Sigmoid colon (tissue), 6 donors: ENCODE measurements at regions not wholly inside any gene's neighbourhood (a gene's known extent, or its start where the extent isn't known, plus 50 kb on each side); places are given as distances from the start of the nearest gene placed in this dataset.
"Not testable (repeated sequence)": the region's sequence is repeated elsewhere in the genome, so short reads cannot be mapped to it uniquely, and the experiment has no call there.

Experiments
- DNase-seq: peaks from one replicate; pipeline ENCODE4 v3.0.0-alpha.2; 2019
- H3K27ac ChIP-seq, 4 donors: fragments of 200-600 bp; sonication (generic); one replicate each; pipeline ENCODE4 v1.5.1; 2016 to 2019; ENCODE audit warnings: mild to moderate bottlenecking in 1 of 4
- H3K27me3 ChIP-seq, 3 donors: fragments of 200-600 bp; sonication (generic); one replicate each; pipeline ENCODE4 v1.5.1; 2019; ENCODE audit warnings: mild to moderate bottlenecking in 1 of 3
- H3K36me3 ChIP-seq, 4 donors: fragments of 200-600 bp; sonication (generic); one replicate each; pipeline ENCODE4 v1.5.1; 2016 to 2019
- H3K4me1 ChIP-seq, 4 donors: fragments of 200-600 bp; sonication (generic); one replicate each; pipeline ENCODE4 v1.5.1; 2017 to 2019
- H3K4me3 ChIP-seq, 4 donors: fragments of 200-600 bp; sonication (generic); one replicate each; pipeline ENCODE4 v1.5.1; 2017 to 2019; ENCODE audit warnings: mild to moderate bottlenecking in 2 of 4, moderate library complexity in 1 of 4
- H3K9me3 ChIP-seq, 4 donors: fragments of 200-600 bp in 3 of 4; sonication (generic) in 3 of 4; one replicate each; pipeline versions ENCODE4 v1.5.1 to v1.6.1; 2013 to 2019
- EP300 ChIP-seq, 4 donors: sonication (generic); formaldehyde crosslinking; IDR thresholded peaks; one replicate each; pipeline ENCODE4 v1.6.1; 2017; ENCODE audit warnings: antibody characterized with exemption in 4 of 4
- POLR2A ChIP-seq, 2 donors: fragments of 450-650 bp; IDR thresholded peaks; one replicate each; pipeline ENCODE4 v1.6.1; 2016; ENCODE audit warnings: antibody characterized with exemption in 2 of 2, mild to moderate bottlenecking in 2 of 2, moderate library complexity in 2 of 2
- POLR2AphosphoS5 ChIP-seq, 4 donors: sonication (generic); formaldehyde crosslinking; IDR thresholded peaks; one replicate each; pipeline ENCODE4 v1.6.1; 2017; ENCODE audit warnings: antibody characterized with exemption in 4 of 4
- WGBS, 2 donors: extraction: QIAGEN DNeasy Blood & Tissue Kit; methylation state at CpG; one replicate each; pipeline ENCODE4 v1.1.7; 2013; 5-methylcytosine and 5-hydroxymethylcytosine counted together
- intact Hi-C: fragments of 100-400 bp; cut with DNase I; formaldehyde crosslinking; loops from one replicate; pipeline ENCODE4 v1.15.1; 2023
- TF ChIP-seq, protein P1 (sequence below), 4 experiments: fragments of 450-650 bp in 3 of 4; fragments of 200-600 bp in 1 of 4; IDR thresholded peaks; one replicate each; pipeline ENCODE4 v1.5.1; 2016 to 2019; ENCODE audit warnings: antibody characterized with exemption in 4 of 4, mild to moderate bottlenecking in 3 of 4, moderate library complexity in 2 of 4
- donor health status: healthy with polysubstance abuse.
- donor health status: healthy.

- intact Hi-C loops, result no loop called here
- H3K36me3 ChIP-seq, result no peaks in the 10 kb centered on the region
- TF ChIP-seq POLR2AphosphoS5 (IDR thresholded peaks at IDR 0.05), result no peak
- no peak for TF ChIP-seq EP300 (IDR thresholded peaks at IDR 0.05)
- no peak for TF ChIP-seq POLR2A (IDR thresholded peaks at IDR 0.05)
- WGBS, 2 donors, result 94 to 97% methylated on average over 12 of the region's 12 CpGs
- DNase-seq, result no peak
- H3K27me3 ChIP-seq, result no peaks in the 10 kb centered on the region
- H3K4me1 ChIP-seq, result peaks cover 0 to 18% (median 5%) of the 10 kb centered on the region in 4 donors
- no peak overlapping the region for H3K27ac ChIP-seq
- no peaks in the 10 kb centered on the region for H3K9me3 ChIP-seq
- no peak overlapping the region for H3K4me3 ChIP-seq
Measured at GRCh38 chr14:89549381-89550125, 132.5 kb upstream of the FOXN3 start.

- H3K27ac ChIP-seq, H3K4me3 ChIP-seq, H3K27me3 ChIP-seq, DNase-seq, H3K36me3 ChIP-seq, H3K9me3 ChIP-seq, intact Hi-C loops: not testable (repeated sequence)
- peaks cover 0 to 24% (median 5%) of the 10 kb centered on the region in 4 donors for H3K4me1 ChIP-seq
- 95 to 98% methylated on average over 5 of the region's 5 CpGs for whole genome bisulfite sequencing, 2 donors
Measured at GRCh38 chr14:89547047-89547446, 130.0 kb upstream of the FOXN3 start.

- 91 to 94% methylated on average over 6 of the region's 6 CpGs for WGBS, 2 donors
- Histone ChIP-seq H3K4me3 (no peak overlapping the region), H3K36me3 (no peaks in the 10 kb centered on the region), H3K9me3 (no peaks in the 10 kb centered on the region), H3K27ac (no peak overlapping the region), H3K27me3 (no peaks in the 10 kb centered on the region), H3K4me1 (peaks cover 0 to 7% (median 0%) of the 10 kb centered on the region in 4 donors)
- intact Hi-C loops, result no loop called here
- DNase-seq, result no peak
- no peak for TF ChIP-seq POLR2A (IDR thresholded peaks at IDR 0.05)
- TF ChIP-seq POLR2AphosphoS5 (IDR thresholded peaks at IDR 0.05), result no peak
- TF ChIP-seq EP300 (IDR thresholded peaks at IDR 0.05), result no peak
- TF ChIP-seq, protein P1, sequence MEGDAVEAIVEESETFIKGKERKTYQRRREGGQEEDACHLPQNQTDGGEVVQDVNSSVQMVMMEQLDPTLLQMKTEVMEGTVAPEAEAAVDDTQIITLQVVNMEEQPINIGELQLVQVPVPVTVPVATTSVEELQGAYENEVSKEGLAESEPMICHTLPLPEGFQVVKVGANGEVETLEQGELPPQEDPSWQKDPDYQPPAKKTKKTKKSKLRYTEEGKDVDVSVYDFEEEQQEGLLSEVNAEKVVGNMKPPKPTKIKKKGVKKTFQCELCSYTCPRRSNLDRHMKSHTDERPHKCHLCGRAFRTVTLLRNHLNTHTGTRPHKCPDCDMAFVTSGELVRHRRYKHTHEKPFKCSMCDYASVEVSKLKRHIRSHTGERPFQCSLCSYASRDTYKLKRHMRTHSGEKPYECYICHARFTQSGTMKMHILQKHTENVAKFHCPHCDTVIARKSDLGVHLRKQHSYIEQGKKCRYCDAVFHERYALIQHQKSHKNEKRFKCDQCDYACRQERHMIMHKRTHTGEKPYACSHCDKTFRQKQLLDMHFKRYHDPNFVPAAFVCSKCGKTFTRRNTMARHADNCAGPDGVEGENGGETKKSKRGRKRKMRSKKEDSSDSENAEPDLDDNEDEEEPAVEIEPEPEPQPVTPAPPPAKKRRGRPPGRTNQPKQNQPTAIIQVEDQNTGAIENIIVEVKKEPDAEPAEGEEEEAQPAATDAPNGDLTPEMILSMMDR (IDR thresholded peaks at IDR 0.05), result no peak
Measured at GRCh38 chr14:89544636-89545301, 127.7 kb upstream of the FOXN3 start.

DNA sequence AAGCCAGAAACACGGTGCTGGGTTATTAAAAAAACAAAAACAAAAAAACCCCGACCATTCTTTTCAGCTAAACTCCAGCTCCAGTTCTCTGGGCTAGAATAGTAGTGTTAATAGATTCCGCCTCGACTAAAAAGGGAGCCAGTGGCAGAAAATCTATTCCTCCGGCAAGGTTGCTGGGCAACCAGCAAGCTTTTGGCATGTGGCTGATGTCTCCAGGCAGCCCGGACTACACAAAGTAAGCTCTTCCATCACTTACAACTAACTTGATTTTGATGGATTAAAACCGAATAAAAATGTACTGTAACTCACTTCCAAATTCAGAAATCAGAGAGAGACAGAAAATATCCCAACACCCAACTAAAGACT is 126.4 kb upstream of the FOXN3 start:
- WGBS, 2 donors, result 73 to 84% methylated on average over 7 of the region's 7 CpGs
- H3K9me3 ChIP-seq, result no peaks in the 10 kb centered on the region
- H3K4me3 ChIP-seq, result no peak overlapping the region
- H3K27ac ChIP-seq, result peak overlapping the region in 1 of 4 donors; percentile 21
- no peak for DNase-seq
- no peaks in the 10 kb centered on the region for H3K36me3 ChIP-seq
- H3K27me3 ChIP-seq, result no peaks in the 10 kb centered on the region
- peaks cover 0 to 7% (median 0%) of the 10 kb centered on the region in 4 donors for H3K4me1 ChIP-seq
- TF ChIP-seq POLR2AphosphoS5 (IDR thresholded peaks at IDR 0.05), result no peak
- TF ChIP-seq, protein P1 (IDR thresholded peaks at IDR 0.05), result no peak
- no peak for TF ChIP-seq EP300 (IDR thresholded peaks at IDR 0.05)
- no peak for TF ChIP-seq POLR2A (IDR thresholded peaks at IDR 0.05)
- intact Hi-C loops, result no loop called here

- intact Hi-C loops, result no loop called here
- TF ChIP-seq EP300 (IDR thresholded peaks at IDR 0.05) (no peak), POLR2A (IDR thresholded peaks at IDR 0.05) (no peak), POLR2AphosphoS5 (IDR thresholded peaks at IDR 0.05) (no peak)
- TF ChIP-seq, protein P1 (IDR thresholded peaks at IDR 0.05), result no peak
- WGBS, 2 donors, result 55 to 59% methylated on average over 4 of the region's 4 CpGs
- DNase-seq, result no peak
- H3K4me1 ChIP-seq, result peaks cover 0 to 7% (median 0%) of the 10 kb centered on the region in 4 donors
- no peaks in the 10 kb centered on the region for H3K27me3 ChIP-seq
- H3K4me3 ChIP-seq, result no peak overlapping the region
- no peaks in the 10 kb centered on the region for H3K9me3 ChIP-seq
- H3K36me3 ChIP-seq, result no peaks in the 10 kb centered on the region
- H3K27ac ChIP-seq, result peak overlapping the region in 1 of 4 donors; percentile 21
Measured at GRCh38 chr14:89542786-89543424, 125.9 kb upstream of the FOXN3 start.
